Cardiac muscle cell (in vitro differentiated cells and primary cell): ENCODE measurements at regions not wholly inside any gene's neighbourhood (a gene's known extent, or its start where the extent isn't known, plus 50 kb on each side); places are given as distances from the start of the nearest gene placed in this dataset.
A peak's percentile ranks its signal among the peaks of the same experiment; 100 is the strongest.

Experiments
- DNase-seq, 2 donors: peaks; one replicate each; pipeline versions ENCODE4 v3.0.0 to v3.0.0-alpha.2; 2010 to 2017; ENCODE audit warnings: low read depth in 1 of 2, low spot score in 1 of 2
- H3K27ac ChIP-seq: fragments of 200-600 bp; sonication (generic); 2 replicates; pipeline ENCODE4 v1.5.1; 2016
- H3K27me3 ChIP-seq: fragments of 200-600 bp; sonication (generic); 2 replicates; pipeline ENCODE4 v1.6.0; 2016; ENCODE audit warnings: control low read depth
- H3K36me3 ChIP-seq: fragments of 200-600 bp; sonication (generic); 2 replicates; pipeline ENCODE4 v1.5.1; 2016; ENCODE audit warnings: control low read depth
- H3K4me1 ChIP-seq: fragments of 200-600 bp; sonication (generic); 2 replicates; pipeline ENCODE4 v1.8.1; 2017; ENCODE audit warnings: low read depth, mild to moderate bottlenecking, mixed run types
- H3K4me3 ChIP-seq: fragments of 200-600 bp; sonication (generic); 2 replicates; pipeline ENCODE4 v1.5.1; 2016; ENCODE audit warnings: mild to moderate bottlenecking
- H3K9me3 ChIP-seq: fragments of 200-600 bp; sonication (generic); 2 replicates; pipeline ENCODE4 v1.5.1; 2017; ENCODE audit warnings: low read depth, mild to moderate bottlenecking, control low read depth
- TF ChIP-seq, protein P1 (sequence below): IDR thresholded peaks from 2 replicates; pipeline ENCODE4 v1.5.1; 2012; ENCODE audit warnings: low read depth, mild to moderate bottlenecking, low read length

- Histone ChIP-seq H3K36me3 (no peaks in the 10 kb centered on the region), H3K9me3 (no peaks in the 10 kb centered on the region), H3K4me1 (no peaks in the 10 kb centered on the region), H3K27me3 (peaks cover 45% of the 10 kb centered on the region), H3K27ac (no peak overlapping the region), H3K4me3 (no peak overlapping the region)
- peak in 1 of 2 donors; percentile 10 for DNase-seq
- TF ChIP-seq, protein P1, sequence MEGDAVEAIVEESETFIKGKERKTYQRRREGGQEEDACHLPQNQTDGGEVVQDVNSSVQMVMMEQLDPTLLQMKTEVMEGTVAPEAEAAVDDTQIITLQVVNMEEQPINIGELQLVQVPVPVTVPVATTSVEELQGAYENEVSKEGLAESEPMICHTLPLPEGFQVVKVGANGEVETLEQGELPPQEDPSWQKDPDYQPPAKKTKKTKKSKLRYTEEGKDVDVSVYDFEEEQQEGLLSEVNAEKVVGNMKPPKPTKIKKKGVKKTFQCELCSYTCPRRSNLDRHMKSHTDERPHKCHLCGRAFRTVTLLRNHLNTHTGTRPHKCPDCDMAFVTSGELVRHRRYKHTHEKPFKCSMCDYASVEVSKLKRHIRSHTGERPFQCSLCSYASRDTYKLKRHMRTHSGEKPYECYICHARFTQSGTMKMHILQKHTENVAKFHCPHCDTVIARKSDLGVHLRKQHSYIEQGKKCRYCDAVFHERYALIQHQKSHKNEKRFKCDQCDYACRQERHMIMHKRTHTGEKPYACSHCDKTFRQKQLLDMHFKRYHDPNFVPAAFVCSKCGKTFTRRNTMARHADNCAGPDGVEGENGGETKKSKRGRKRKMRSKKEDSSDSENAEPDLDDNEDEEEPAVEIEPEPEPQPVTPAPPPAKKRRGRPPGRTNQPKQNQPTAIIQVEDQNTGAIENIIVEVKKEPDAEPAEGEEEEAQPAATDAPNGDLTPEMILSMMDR = no peak
Observed at GRCh38 chr3:89577637-89578530, 470.5 kb downstream of the EPHA3 start.

- TF ChIP-seq, protein P1 = no peak
- H3K27me3 ChIP-seq = peaks cover 35% of the 10 kb centered on the region
- H3K4me1 ChIP-seq = no peaks in the 10 kb centered on the region
- no peaks in the 10 kb centered on the region for H3K36me3 ChIP-seq
- no peak for DNase-seq
- H3K4me3 ChIP-seq = no peak overlapping the region
- H3K27ac ChIP-seq = no peak overlapping the region
- no peaks in the 10 kb centered on the region for H3K9me3 ChIP-seq
Observed at GRCh38 chr3:89580859-89581258, 473.4 kb downstream of the EPHA3 start.

DNA sequence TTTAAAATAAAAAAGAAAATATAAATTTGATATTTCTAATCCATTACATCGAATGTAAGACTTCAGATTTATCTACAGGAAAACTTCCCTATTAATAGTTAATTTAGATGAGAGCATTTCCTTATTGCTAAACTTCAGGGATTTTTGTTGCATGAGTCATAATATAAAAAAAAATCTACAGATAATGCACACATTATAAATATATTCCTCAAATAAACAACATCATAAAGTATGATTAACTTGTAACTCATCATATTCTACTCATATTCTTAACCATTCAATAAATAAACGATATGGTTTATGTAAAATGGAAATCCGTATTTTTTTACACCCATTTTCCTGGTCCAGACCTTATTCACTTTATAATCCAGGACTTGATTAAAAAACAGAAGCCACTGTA, 477.0 kb downstream of the EPHA3 start:
- H3K9me3 ChIP-seq = no peaks in the 10 kb centered on the region
- TF ChIP-seq, protein P1 = no peak
- no peak overlapping the region for H3K27ac ChIP-seq
- no peaks in the 10 kb centered on the region for H3K4me1 ChIP-seq
- no peak overlapping the region for H3K4me3 ChIP-seq
- no peak for DNase-seq
- no peaks in the 10 kb centered on the region for H3K36me3 ChIP-seq
- H3K27me3 ChIP-seq = peaks cover 28% of the 10 kb centered on the region

DNA sequence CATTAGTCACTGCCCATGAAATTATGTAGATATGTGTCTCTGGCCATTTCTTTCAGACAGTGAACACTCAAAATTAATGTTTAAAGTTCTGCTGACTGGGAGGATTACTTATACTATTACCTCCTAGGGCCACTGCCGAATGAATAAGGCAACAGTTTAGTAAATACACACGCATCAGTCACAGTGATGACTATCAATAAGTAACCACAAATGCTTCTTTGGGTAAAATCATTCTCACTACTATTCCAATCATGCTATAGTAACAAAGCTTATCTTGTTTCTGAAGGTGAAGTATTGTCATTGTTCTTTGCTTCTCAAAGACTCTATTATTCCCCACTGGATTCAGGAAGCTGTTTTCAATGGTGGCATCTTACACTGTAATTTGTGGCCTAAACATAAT, 478.8 kb downstream of the EPHA3 start:
- Histone ChIP-seq H3K27ac (no peak overlapping the region), H3K4me1 (no peaks in the 10 kb centered on the region), H3K9me3 (no peaks in the 10 kb centered on the region), H3K27me3 (peaks cover 10% of the 10 kb centered on the region), H3K4me3 (no peak overlapping the region), H3K36me3 (no peaks in the 10 kb centered on the region)
- TF ChIP-seq, protein P1 = no peak
- DNase-seq = no peak

DNA sequence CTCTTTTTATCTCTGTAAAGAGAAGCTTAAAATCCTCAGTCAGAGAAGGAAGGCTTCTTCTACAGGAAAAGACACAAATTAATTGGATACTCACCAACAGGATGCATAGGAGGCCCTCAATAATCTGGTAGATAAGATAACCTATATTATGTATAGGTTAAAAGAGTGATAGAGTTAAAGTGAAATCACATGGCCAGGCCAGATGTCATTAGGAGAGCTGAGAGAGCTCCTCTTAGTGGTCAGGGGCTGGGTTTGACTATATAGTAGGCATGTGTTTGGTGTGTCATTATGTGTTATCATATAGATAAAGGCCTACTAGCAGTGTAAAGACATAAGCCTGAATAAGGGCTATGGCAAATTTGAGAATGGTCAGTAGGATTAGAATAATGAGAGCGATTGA, 479.3 kb downstream of the EPHA3 start:
- Histone ChIP-seq H3K27me3 (peaks cover 6% of the 10 kb centered on the region), H3K4me1 (no peaks in the 10 kb centered on the region), H3K36me3 (no peaks in the 10 kb centered on the region), H3K9me3 (no peaks in the 10 kb centered on the region), H3K4me3 (no peak overlapping the region), H3K27ac (no peak overlapping the region)
- TF ChIP-seq, protein P1 = no peak
- DNase-seq = no peak
